IMR-90 (cell line): ENCODE measurements at regions not wholly inside any gene's neighbourhood (a gene's known extent, or its start where the extent isn't known, plus 50 kb on each side); places are given as distances from the start of the nearest gene placed in this dataset.

ENCODE experiments used
- ATAC-seq: fragments of 200-7000 bp; cut with Tn5 transposase; 2 replicates; pipeline ENCODE4 v1.9.1; 2020; ENCODE audit warnings: low read depth, mild to moderate bottlenecking, moderate library complexity
- BruUV-seq: library from RNA; stranded (reverse); fragments of 400-500 nt; replicated peaks from 2 replicates; lab custom pipeline; 2021; lab: Mats Ljungman, UMichigan
- CTCF ChIA-PET: fragments of 300-600 bp; formaldehyde crosslinking; extraction: SDS; loops from one replicate; lab custom pipeline; 2021; ENCODE audit warnings: antibody characterized with exemption; lab: Yijun Ruan, JAX
- POLR2A ChIA-PET: fragments of 300-600 bp; sonication (Branson Sonifier 250); formaldehyde crosslinking; loops from one replicate; lab custom pipeline; 2022; ENCODE audit warnings: antibody characterized with exemption; ENCODE audit not compliant: unreplicated experiment; lab: Charles Lee
- DNase-seq: peaks from one replicate; pipeline ENCODE4 v3.0.0; 2013
- H2AFZ ChIP-seq: replicated peaks from 2 replicates; pipeline ENCODE3; 2013; ENCODE audit warnings: low read length, mild to moderate bottlenecking; ENCODE audit not compliant: poor library complexity
- H2AK5ac ChIP-seq: 2 replicates; pipeline ENCODE4 v1.6.1; 2013; ENCODE audit warnings: low read depth, low read length, inconsistent platforms
- H2AK9ac ChIP-seq: replicated peaks from 2 replicates; pipeline ENCODE3; 2013; ENCODE audit warnings: mild to moderate bottlenecking, low read depth, low read length, moderate library complexity; ENCODE audit not compliant: poor library complexity
- H2BK120ac ChIP-seq: 2 replicates; pipeline ENCODE4 v1.6.1; 2013; ENCODE audit warnings: low read depth, low read length, inconsistent platforms
- H2BK15ac ChIP-seq: 3 replicates; pipeline ENCODE4 v1.6.1; 2013; ENCODE audit warnings: low read depth, low read length, inconsistent platforms
- H2BK20ac ChIP-seq: 2 replicates; pipeline ENCODE4 v1.6.1; 2013; ENCODE audit warnings: low read depth, mild to moderate bottlenecking, inconsistent platforms, low read length, moderate library complexity
- H2BK5ac ChIP-seq: 2 replicates; pipeline ENCODE4 v1.6.1; 2013; ENCODE audit warnings: mild to moderate bottlenecking, low read depth, low read length, inconsistent platforms; ENCODE audit not compliant: poor library complexity, severe bottlenecking
- H3K14ac ChIP-seq: replicated peaks from 2 replicates; pipeline ENCODE4 v1.6.1; 2013; ENCODE audit warnings: low read depth, low read length, inconsistent platforms
- H3K18ac ChIP-seq: 2 replicates; pipeline ENCODE4 v1.6.1; 2013; ENCODE audit warnings: low read depth, low read length, control low read depth
- H3K23ac ChIP-seq: 2 replicates; pipeline ENCODE4 v1.6.1; 2013; ENCODE audit warnings: low read depth, low read length, inconsistent platforms
- H3K27ac ChIP-seq: 2 replicates; pipeline ENCODE4 v1.5.1; 2013; ENCODE audit warnings: mild to moderate bottlenecking, control low read depth, low read length; ENCODE audit not compliant: insufficient read depth
- H3K27me3 ChIP-seq: 2 replicates; pipeline ENCODE4 v1.6.1; 2013; ENCODE audit warnings: low read length; ENCODE audit not compliant: control insufficient read depth, insufficient read depth
- H3K36me3 ChIP-seq: 2 replicates; pipeline ENCODE4 v1.6.1; 2013; ENCODE audit warnings: low read length, mixed read lengths; ENCODE audit not compliant: control insufficient read depth, insufficient read depth
- H3K4ac ChIP-seq: 2 replicates; pipeline ENCODE4 v1.6.1; 2013; ENCODE audit warnings: low read depth, low read length, inconsistent platforms
- H3K4me1 ChIP-seq: 2 replicates; pipeline ENCODE4 v1.6.1; 2013; ENCODE audit warnings: low read length, mixed read lengths; ENCODE audit not compliant: control insufficient read depth, insufficient read depth
- H3K4me2 ChIP-seq: 2 replicates; pipeline ENCODE4 v1.6.1; 2013; ENCODE audit warnings: low read depth, mild to moderate bottlenecking, control low read depth, low read length, moderate library complexity
- H3K4me3 ChIP-seq: 2 replicates; pipeline ENCODE4 v1.5.1; 2013; ENCODE audit warnings: low read depth, mild to moderate bottlenecking, control low read depth, low read length, moderate library complexity; ENCODE audit not compliant: insufficient read depth
- H3K56ac ChIP-seq: 2 replicates; pipeline ENCODE4 v1.6.1; 2013; ENCODE audit warnings: low read length, inconsistent platforms; ENCODE audit not compliant: insufficient read depth; ENCODE audit errors: extremely low read depth
- H3K79me1 ChIP-seq, 2 experiments: 2 replicates each; pipeline ENCODE4 v1.6.1; 2013; ENCODE audit warnings: low read length in 2 of 2, inconsistent platforms in 1 of 2, low read depth in 1 of 2
- H3K9ac ChIP-seq: 2 replicates; pipeline ENCODE4 v1.6.1; 2013; ENCODE audit warnings: low read depth, low read length, control low read depth
- H3K9me1 ChIP-seq: 2 replicates; pipeline ENCODE4 v1.6.1; 2013; ENCODE audit warnings: low read length, inconsistent platforms; ENCODE audit not compliant: insufficient read depth
- H3K9me3 ChIP-seq: 2 replicates; pipeline ENCODE4 v1.6.1; 2013; ENCODE audit warnings: low read length; ENCODE audit not compliant: control insufficient read depth, insufficient read depth
- H4K20me1 ChIP-seq: 2 replicates; pipeline ENCODE4 v1.6.1; 2013; ENCODE audit warnings: low read length, inconsistent platforms; ENCODE audit not compliant: insufficient read depth
- H4K5ac ChIP-seq: 2 replicates; pipeline ENCODE4 v1.6.1; 2013; ENCODE audit warnings: mild to moderate bottlenecking, low read depth, low read length, control low read depth
- H4K8ac ChIP-seq, 2 experiments: 2 replicates each; pipeline ENCODE4 v1.6.1; 2013; ENCODE audit warnings: low read depth in 2 of 2, low read length in 2 of 2, control low read depth in 1 of 2, inconsistent platforms in 1 of 2
- H4K91ac ChIP-seq: 2 replicates; pipeline ENCODE4 v1.6.1; 2013; ENCODE audit warnings: low read depth, low read length, inconsistent platforms; ENCODE audit not compliant: insufficient read depth
- BHLHE40 ChIP-seq: fragments of 150-350 bp; IDR thresholded peaks from 2 replicates; pipeline ENCODE4 v1.6.1; 2016; ENCODE audit warnings: mild to moderate bottlenecking, low read depth, low read length
- CEBPB ChIP-seq: IDR thresholded peaks from 2 replicates; pipeline ENCODE4 v1.6.1; 2012; ENCODE audit warnings: low read depth, low read length, improper control_type of control experiment
- CHD1 ChIP-seq: IDR thresholded peaks from 2 replicates; pipeline ENCODE4 v1.6.1; 2012; ENCODE audit warnings: low read depth, low read length, improper control_type of control experiment
- CTCF ChIP-seq: conservative IDR thresholded peaks from 2 replicates; pipeline ENCODE4 v1.5.1; 2012; ENCODE audit warnings: mild to moderate bottlenecking, low read depth, low read length, improper control_type of control experiment
- FOS ChIP-seq: fragments of 150-350 bp; IDR thresholded peaks from 2 replicates; pipeline ENCODE4 v1.6.1; 2016; ENCODE audit warnings: low read depth, low read length
- MAFK ChIP-seq: IDR thresholded peaks from 2 replicates; pipeline ENCODE4 v1.6.1; 2012; ENCODE audit warnings: low read depth, low read length, improper control_type of control experiment
- MAZ ChIP-seq: IDR thresholded peaks from 2 replicates; pipeline ENCODE4 v1.6.1; 2012; ENCODE audit warnings: low read depth, mild to moderate bottlenecking, low read length, improper control_type of control experiment, moderate library complexity, borderline replicate concordance
- MXI1 ChIP-seq: IDR thresholded peaks from 2 replicates; pipeline ENCODE4 v1.6.1; 2012; ENCODE audit warnings: low read depth, mild to moderate bottlenecking, low read length, moderate library complexity, borderline replicate concordance
- NFE2L2 ChIP-seq: fragments of 150-350 bp; IDR thresholded peaks from 2 replicates; pipeline ENCODE4 v1.6.1; 2016; ENCODE audit warnings: low read depth, mild to moderate bottlenecking, low read length
- POLR2A ChIP-seq: IDR thresholded peaks from 2 replicates; pipeline ENCODE4 v1.6.1; 2012; ENCODE audit warnings: mild to moderate bottlenecking, low read depth, low read length
- RAD21 ChIP-seq: IDR thresholded peaks from 2 replicates; pipeline ENCODE4 v1.6.1; 2012; ENCODE audit warnings: low read length, improper control_type of control experiment
- RCOR1 ChIP-seq: IDR thresholded peaks from 2 replicates; pipeline ENCODE4 v1.6.1; 2012; ENCODE audit warnings: mild to moderate bottlenecking, low read length, improper control_type of control experiment; ENCODE audit not compliant: insufficient replicate concordance
- RFX5 ChIP-seq: IDR thresholded peaks from 2 replicates; pipeline ENCODE4 v1.8.0; 2012; ENCODE audit warnings: low read depth, mild to moderate bottlenecking, low read length, moderate library complexity
- SMC3 ChIP-seq: fragments of 150-350 bp; IDR thresholded peaks from 2 replicates; pipeline ENCODE4 v1.6.1; 2016; ENCODE audit warnings: low read depth, mild to moderate bottlenecking, antibody characterized with exemption, low read length, moderate library complexity
- USF2 ChIP-seq: fragments of 150-350 bp; IDR thresholded peaks from 2 replicates; pipeline ENCODE4 v1.6.1; 2017; ENCODE audit warnings: mild to moderate bottlenecking, antibody characterized with exemption, low read length, low read depth
- WGBS, 2 experiments: methylation state at CpG; one replicate each; pipeline versions ENCODE4 v1.1.5 to v1.1.7; 2013; ENCODE audit warnings: missing lambda C conversion rate in 2 of 2; ENCODE audit not compliant: insufficient read length in 1 of 2; ENCODE audit errors: extremely low coverage in 2 of 2; 5-methylcytosine and 5-hydroxymethylcytosine counted together
- dilution Hi-C: fragments of 300-500 bp; cut with HindIII; formaldehyde crosslinking; loops from one replicate; pipeline ENCODE4 v1.14.3; 2018; ENCODE audit warnings: low sequenced_read_pairs; ENCODE audit not compliant: unreplicated experiment
- in situ Hi-C: fragments of 300-500 bp; cut with MboI; formaldehyde crosslinking; loops from 3 replicates; pipeline ENCODE4 v1.14.3; 2019; ENCODE audit warnings: low sequenced_read_pairs, inconsistent platforms, mixed read lengths
- intact Hi-C: fragments of 100-400 bp; cut with micrococcal nuclease; formaldehyde crosslinking; loops from 2 replicates; pipeline ENCODE4 v1.10.0; 2022
- TF ChIP-seq, protein P1 (sequence below): fragments of 150-350 bp; IDR thresholded peaks from 2 replicates; pipeline ENCODE4 v1.6.1; 2016; ENCODE audit warnings: low read depth, mild to moderate bottlenecking, low read length, moderate library complexity, borderline replicate concordance

DNA sequence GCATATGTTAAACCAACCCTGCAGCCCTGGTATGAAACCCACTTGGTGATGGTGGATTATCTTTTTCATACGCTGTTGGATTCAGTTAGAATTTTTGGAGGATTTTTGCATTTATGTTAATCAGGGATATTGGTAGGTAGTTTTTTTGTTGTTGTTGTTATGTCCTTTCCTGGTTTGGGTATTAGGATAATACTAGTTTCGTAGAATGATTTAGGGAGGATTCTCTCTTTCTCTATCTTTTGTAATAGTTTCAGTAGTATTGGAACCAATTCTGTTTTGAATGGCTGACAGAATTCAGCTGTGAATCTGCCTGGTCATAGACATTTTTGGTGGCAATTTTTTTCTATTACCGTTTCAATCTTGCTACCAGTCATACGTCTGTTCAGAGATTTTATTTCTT, 305.4 kb downstream of the IDS start:
- no peak overlapping the region for H3K23ac ChIP-seq
- BruUV-seq, result no TSS peak
- in situ Hi-C loops, result no loop called here

More for the DNA sequence above, 305.4 kb downstream of the IDS start:
- no peak overlapping the region for H3K4me2 ChIP-seq
- H3K36me3 ChIP-seq, result no peaks in the 10 kb centered on the region
- ChIA-PET POLR2A (no interaction called here), CTCF (no interaction called here)
- no CpG with 5 or more reads among the region's 4 CpGs for WGBS, 2 experiments
- intact Hi-C loops, result no loop called here
- no peak overlapping the region for H2BK120ac ChIP-seq
- no peak overlapping the region for H2BK5ac ChIP-seq
- no peak overlapping the region for H4K8ac ChIP-seq
- no peak overlapping the region for H3K56ac ChIP-seq
- H3K79me1 ChIP-seq, result no peaks in the 10 kb centered on the region
- no peak overlapping the region for H2BK20ac ChIP-seq
- no peaks in the 10 kb centered on the region for H4K20me1 ChIP-seq
- H3K9me1 ChIP-seq, result no peaks in the 10 kb centered on the region
- no peak overlapping the region for H3K4me3 ChIP-seq
- dilution Hi-C loops, result no loop called here
- H4K91ac ChIP-seq, result no peak overlapping the region
- H3K4ac ChIP-seq, result no peak overlapping the region
- DNase-seq (no peak), ATAC-seq (no peak)
- no peaks in the 10 kb centered on the region; the same call in none of the 2 replicates for H3K9me3 ChIP-seq
- no peak overlapping the region for H3K14ac ChIP-seq
- no peaks in the 10 kb centered on the region for H3K27me3 ChIP-seq
- no peak overlapping the region for H4K5ac ChIP-seq
- H3K27ac ChIP-seq, result no peak overlapping the region
- no peak overlapping the region for H2BK15ac ChIP-seq
- H2AFZ ChIP-seq, result no peak overlapping the region
- no peak overlapping the region for H2AK5ac ChIP-seq
- H3K9ac ChIP-seq, result no peak overlapping the region
- no peak for TF ChIP-seq RAD21
- no peak for TF ChIP-seq NFE2L2
- no peak for TF ChIP-seq BHLHE40
- TF ChIP-seq RCOR1, result no peak
- no peak for TF ChIP-seq CHD1
- no peak for TF ChIP-seq RFX5
- no peak for TF ChIP-seq CEBPB
- TF ChIP-seq USF2, result no peak
- TF ChIP-seq SMC3, result no peak
- no peak for TF ChIP-seq CTCF
- TF ChIP-seq POLR2A, result no peak
- TF ChIP-seq FOS, result no peak
- no peak for TF ChIP-seq MXI1
- no peak for TF ChIP-seq MAFK
- no peak for TF ChIP-seq MAZ
- TF ChIP-seq, protein P1, sequence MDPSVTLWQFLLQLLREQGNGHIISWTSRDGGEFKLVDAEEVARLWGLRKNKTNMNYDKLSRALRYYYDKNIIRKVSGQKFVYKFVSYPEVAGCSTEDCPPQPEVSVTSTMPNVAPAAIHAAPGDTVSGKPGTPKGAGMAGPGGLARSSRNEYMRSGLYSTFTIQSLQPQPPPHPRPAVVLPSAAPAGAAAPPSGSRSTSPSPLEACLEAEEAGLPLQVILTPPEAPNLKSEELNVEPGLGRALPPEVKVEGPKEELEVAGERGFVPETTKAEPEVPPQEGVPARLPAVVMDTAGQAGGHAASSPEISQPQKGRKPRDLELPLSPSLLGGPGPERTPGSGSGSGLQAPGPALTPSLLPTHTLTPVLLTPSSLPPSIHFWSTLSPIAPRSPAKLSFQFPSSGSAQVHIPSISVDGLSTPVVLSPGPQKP, result no peak
- no peak overlapping the region for H3K18ac ChIP-seq
- H2AK9ac ChIP-seq, result no peak overlapping the region
- H3K4me1 ChIP-seq, result no peaks in the 10 kb centered on the region
